GM12872 (cell line): ENCODE measurements at regions not wholly inside any gene's neighbourhood (a gene's known extent, or its start where the extent isn't known, plus 50 kb on each side); places are given as distances from the start of the nearest gene placed in this dataset.

Source experiments
- CTCF ChIP-seq: IDR thresholded peaks from 3 replicates; pipeline ENCODE4 v1.5.1; 2011; ENCODE audit warnings: low read depth, mild to moderate bottlenecking, low read length, moderate library complexity; ENCODE audit not compliant: insufficient read depth

DNA sequence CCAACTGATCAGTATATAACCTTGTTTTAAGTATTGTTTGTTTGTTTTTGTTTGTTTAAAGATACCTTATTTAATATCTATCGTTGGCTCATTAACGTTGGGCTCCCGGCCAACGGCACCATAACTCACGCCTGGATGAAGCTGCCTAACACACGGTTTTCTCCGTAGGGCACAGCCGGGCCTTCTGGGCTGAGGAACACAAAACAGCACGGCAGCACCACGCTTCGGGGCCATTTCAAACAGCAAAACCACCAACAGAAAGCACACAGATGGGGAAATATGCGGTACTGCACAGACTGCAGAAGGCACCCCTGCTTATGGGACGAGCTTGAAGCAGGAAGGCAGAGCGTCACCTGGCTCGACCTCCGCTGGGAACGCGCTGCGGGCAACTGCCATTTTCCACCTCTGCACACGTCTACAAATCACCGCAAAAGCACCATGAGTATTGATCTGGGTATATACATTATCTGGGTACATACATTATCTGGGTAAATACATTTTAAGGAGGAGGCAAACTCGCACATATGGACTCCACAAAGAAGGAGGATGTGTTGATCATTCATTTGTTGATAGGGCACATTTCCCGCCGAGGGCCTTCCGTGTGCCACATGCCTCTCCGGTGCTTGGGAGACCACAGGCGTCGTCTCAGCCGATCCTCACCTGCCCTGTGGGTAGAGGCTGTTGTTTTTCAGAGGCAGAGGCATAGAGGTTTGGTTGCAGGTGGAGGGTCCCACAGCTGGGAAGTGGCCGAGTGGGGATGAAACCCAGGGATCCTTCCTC lies 123.7 kb upstream of the ATP2B2 start:
- no peak for TF ChIP-seq CTCF

DNA sequence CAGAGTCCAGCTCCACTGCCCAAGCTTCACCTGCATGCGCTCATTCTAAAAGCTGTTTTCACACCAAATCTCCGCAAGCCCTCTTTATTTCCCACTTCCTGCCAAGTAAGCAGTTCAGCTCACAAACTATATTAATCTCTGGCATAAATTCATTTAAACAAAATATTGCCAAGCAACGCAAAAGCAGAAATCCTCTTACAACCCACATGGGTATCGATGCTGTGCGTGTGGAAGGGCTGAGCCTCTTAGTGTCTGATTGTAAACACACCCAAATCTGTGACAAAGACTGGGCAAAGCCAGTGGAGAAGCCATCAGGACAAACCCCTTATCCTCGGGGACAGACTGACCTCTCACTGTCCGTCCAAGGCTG lies 124.3 kb upstream of the ATP2B2 start:
- no peak for TF ChIP-seq CTCF

DNA sequence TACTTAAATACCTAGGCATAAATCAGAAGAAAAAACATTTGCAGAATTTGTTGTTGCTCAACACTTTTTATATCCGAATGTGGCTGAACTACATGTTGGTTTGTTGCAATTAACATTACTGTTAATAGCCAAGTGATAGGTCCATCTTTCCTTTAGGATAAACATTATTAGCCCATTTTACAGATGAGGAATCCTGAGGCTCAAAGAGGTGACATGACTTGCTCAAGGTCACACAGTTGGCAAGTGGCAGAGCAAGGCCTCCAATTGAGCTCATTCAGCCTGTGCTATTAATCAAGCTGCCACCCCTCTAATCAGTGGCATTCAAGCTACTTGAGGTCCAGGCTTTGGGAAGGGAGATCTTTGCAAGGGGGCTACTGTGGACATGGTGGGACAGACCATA lies 125.8 kb upstream of the ATP2B2 start:
- TF ChIP-seq CTCF: no peak

- no peak for TF ChIP-seq CTCF
Observed at GRCh38 chr3:10632125-10632524, 126.7 kb upstream of the ATP2B2 start.

- no peak for TF ChIP-seq CTCF
Observed at GRCh38 chr3:10632741-10633140, 127.4 kb upstream of the ATP2B2 start.

DNA sequence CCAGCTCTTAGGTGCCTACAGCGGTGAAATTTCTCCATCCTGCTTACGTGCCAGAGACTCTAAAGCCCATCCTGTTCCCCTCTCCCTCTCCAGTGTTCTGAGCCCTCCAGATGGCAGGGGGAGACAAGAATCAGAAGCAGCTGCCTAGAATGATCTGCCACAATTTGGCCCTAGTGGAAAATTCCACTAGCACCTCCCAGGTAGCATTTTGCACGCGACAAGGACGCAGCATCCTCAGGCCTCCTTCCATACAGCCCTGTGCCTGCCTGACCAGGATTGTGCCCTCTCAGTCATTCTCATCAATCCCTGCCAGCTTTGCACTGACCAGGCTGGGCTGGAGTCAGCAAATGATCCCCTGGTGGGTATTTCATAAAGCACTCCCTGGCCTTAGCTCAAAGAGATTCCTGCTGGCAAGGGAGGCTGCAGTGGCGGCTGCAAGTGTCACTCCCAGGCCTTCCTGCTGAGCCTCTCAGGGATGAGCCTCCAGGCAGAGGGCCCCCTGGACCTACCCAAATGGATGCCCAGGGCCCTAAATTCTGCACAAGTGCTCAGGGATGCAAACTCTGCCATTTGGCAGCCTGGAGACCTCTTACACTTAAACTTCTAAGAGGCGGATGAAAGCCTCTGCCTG lies 130.2 kb upstream of the ATP2B2 start:
- TF ChIP-seq CTCF: no peak

DNA sequence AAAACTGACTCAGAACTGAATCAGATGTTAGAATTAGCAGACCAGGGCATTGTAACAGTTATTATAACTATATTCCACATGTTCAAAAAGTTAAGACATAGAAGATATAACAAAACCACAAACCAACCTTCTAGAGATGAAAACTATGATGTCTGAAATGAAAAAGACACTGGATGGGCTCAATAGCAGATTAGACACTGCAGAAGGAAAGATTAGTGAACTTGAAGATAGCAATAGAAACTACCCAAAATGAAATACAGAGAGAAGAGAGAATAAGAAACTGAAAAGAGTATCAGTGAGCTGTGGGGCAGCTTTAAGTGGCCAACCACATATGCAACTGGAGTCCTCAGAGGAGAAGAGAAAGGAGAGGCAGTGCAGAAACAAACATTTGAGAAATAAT lies 132.0 kb upstream of the ATP2B2 start:
- TF ChIP-seq CTCF: no peak
